GM12891 (cell line): ENCODE measurements at regions not wholly inside any gene's neighbourhood (a gene's known extent, or its start where the extent isn't known, plus 50 kb on each side); places are given as distances from the start of the nearest gene placed in this dataset.

Experiments
- PAX5 ChIP-seq: IDR thresholded peaks from 2 replicates; pipeline ENCODE4 v1.6.1; 2011; ENCODE audit warnings: low read length, moderate library complexity, mild to moderate bottlenecking; ENCODE audit not compliant: insufficient read depth, severe bottlenecking
- POLR2A ChIP-seq: IDR thresholded peaks from 2 replicates; pipeline ENCODE4 v1.6.1; 2011; ENCODE audit warnings: low read depth, low read length, control low read depth
- POLR2AphosphoS5 ChIP-seq: IDR thresholded peaks from 2 replicates; pipeline ENCODE4 v1.6.1; 2011; ENCODE audit warnings: low read depth, low read length, control low read depth
- POU2F2 ChIP-seq: IDR thresholded peaks from 2 replicates; pipeline ENCODE4 v1.6.1; 2011; ENCODE audit warnings: low read depth, mild to moderate bottlenecking, control low read depth, low read length, moderate library complexity
- SPI1 ChIP-seq: IDR thresholded peaks from 2 replicates; pipeline ENCODE4 v1.6.1; 2011; ENCODE audit warnings: low read depth, low read length, control low read depth
- TAF1 ChIP-seq: IDR thresholded peaks from 2 replicates; pipeline ENCODE4 v1.6.1; 2011; ENCODE audit warnings: low read depth, low read length, control low read depth

GRCh38 chr21:18826562-18826961 is 423.0 kb upstream of the TMPRSS15 start:
- TF ChIP-seq POLR2AphosphoS5 (no peak), POLR2A (no peak), PAX5 (no peak), TAF1 (no peak), POU2F2 (no peak), SPI1 (no peak)
